ENCODE measurements at regions not wholly inside any gene's neighbourhood (a gene's known extent, or its start where the extent isn't known, plus 50 kb on each side); places are given as distances from the start of the nearest gene placed in this dataset.

- intact Hi-C loops (cut with DNase I), result no loop called here
- Histone ChIP-seq H3K4me1 (no peaks in the 10 kb centered on the region), H3K4me3 (no peak overlapping the region), H3K9ac (ENCODE audit: low read depth in 2 of 2, low read length in 2 of 2) (no peak overlapping the region), H3K36me3 (no peaks in the 10 kb centered on the region), H3K9me3 (no peaks in the 10 kb centered on the region), H3K27ac (no peak overlapping the region), H3K27me3 (no peaks in the 10 kb centered on the region)
- TF ChIP-seq CTCF (IDR thresholded peaks at IDR 0.05), result no peak
- no peak for DNase-seq
Measured at GRCh38 chr1:222399197-222399596, 148.7 kb downstream of the HHIPL2 start.

DNA sequence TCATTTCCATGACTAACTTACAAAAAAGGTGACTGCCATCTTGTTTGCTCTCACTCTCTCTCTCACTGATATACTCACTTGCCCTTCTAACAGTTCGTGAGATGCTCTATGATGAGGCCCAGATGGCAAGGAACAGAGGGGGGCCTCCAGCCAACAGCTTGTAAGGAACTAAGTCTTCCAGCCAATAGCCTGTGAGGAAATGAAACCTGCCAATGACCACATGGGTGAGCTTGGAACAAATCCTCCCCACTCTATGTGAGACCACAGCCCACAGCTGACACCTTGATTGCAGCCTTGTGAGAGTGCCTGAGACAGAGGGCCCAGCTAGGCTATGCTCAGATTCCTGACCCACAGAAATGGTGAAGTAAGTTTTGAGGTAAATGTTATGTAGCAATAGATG, 153.7 kb downstream of the HHIPL2 start:
- intact Hi-C loops (cut with DNase I), result no loop called here

DNA sequence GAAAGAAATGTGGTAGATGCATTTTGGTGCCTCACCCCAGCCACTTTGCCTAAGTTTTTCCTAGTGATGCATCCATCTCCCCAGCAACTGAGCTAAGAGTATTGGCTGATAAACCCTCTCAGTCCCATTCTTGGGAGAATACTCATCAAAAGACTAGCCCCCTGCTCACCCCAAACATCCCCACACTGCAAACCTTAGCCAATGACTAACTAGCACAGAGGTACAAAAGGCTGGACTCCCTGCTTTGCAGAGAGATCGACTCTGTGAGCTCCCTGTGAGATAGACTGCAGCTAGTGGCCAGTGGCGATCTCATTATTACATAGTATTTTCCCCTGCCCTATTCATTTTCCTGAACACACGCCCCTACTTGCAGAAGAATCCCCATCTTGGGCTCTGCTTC, 155.3 kb downstream of the HHIPL2 start:
- no peak for DNase-seq
- H3K27ac ChIP-seq, result no peak overlapping the region
- H3K9me3 ChIP-seq, result no peaks in the 10 kb centered on the region
- H3K4me1 ChIP-seq, result no peaks in the 10 kb centered on the region
- no peak overlapping the region for H3K4me3 ChIP-seq
- no peak for TF ChIP-seq CTCF (IDR thresholded peaks at IDR 0.05)
- H3K36me3 ChIP-seq, result no peaks in the 10 kb centered on the region
- H3K27me3 ChIP-seq, result no peaks in the 10 kb centered on the region
- intact Hi-C loops (cut with DNase I), result no loop called here
- H3K9ac ChIP-seq (ENCODE audit: low read depth in 2 of 2, low read length in 2 of 2), result no peak overlapping the region

More for the DNA sequence above, 153.7 kb downstream of the HHIPL2 start:
- Histone ChIP-seq H3K27me3 (no peaks in the 10 kb centered on the region), H3K9ac (ENCODE audit: low read depth in 2 of 2, low read length in 2 of 2) (no peak overlapping the region), H3K36me3 (no peaks in the 10 kb centered on the region), H3K4me1 (no peaks in the 10 kb centered on the region), H3K9me3 (no peaks in the 10 kb centered on the region), H3K27ac (no peak overlapping the region), H3K4me3 (no peak overlapping the region)
- no peak for TF ChIP-seq CTCF (IDR thresholded peaks at IDR 0.05)
- DNase-seq, result no peak

DNA sequence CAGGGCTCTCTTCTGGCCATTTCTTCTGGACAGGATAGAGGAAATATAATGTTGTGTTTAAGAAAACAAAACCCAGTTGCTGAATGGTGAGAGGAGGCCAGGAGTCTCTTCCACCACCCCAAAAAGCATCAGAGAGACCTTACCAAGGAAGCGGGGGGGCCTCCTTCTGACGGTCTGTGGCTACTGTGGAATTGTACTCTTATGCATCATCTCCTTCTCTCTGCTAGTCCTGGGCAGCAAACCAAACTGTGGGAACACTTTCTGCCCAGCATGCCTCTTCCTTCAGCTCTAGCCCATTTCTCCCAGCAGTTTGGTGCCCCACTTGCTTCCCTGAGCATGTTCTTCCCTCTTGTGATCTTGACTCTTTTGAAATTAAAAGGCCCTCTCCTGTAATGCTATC, 157.7 kb downstream of the HHIPL2 start:
- H3K27me3 ChIP-seq, result no peaks in the 10 kb centered on the region
- intact Hi-C loops (cut with DNase I), result no loop called here
- no peak overlapping the region for H3K27ac ChIP-seq
- no peak overlapping the region for H3K9ac ChIP-seq (ENCODE audit: low read depth in 2 of 2, low read length in 2 of 2)
- no peaks in the 10 kb centered on the region for H3K4me1 ChIP-seq
- no peak overlapping the region for H3K4me3 ChIP-seq
- TF ChIP-seq CTCF (IDR thresholded peaks at IDR 0.05), result no peak
- H3K9me3 ChIP-seq, result no peaks in the 10 kb centered on the region
- no peaks in the 10 kb centered on the region for H3K36me3 ChIP-seq
- no peak for DNase-seq

- H3K27ac ChIP-seq, result no peak overlapping the region
- H3K36me3 ChIP-seq, result no peaks in the 10 kb centered on the region
- no peaks in the 10 kb centered on the region for H3K9me3 ChIP-seq
- intact Hi-C loops (cut with DNase I), result no loop called here
- H3K9ac ChIP-seq (ENCODE audit: low read depth in 2 of 2, low read length in 2 of 2), result no peak overlapping the region
- no peak overlapping the region for H3K4me3 ChIP-seq
- TF ChIP-seq CTCF (IDR thresholded peaks at IDR 0.05), result no peak
- no peak for DNase-seq
- H3K27me3 ChIP-seq, result no peaks in the 10 kb centered on the region
- H3K4me1 ChIP-seq, result no peaks in the 10 kb centered on the region
Measured at GRCh38 chr1:222387007-222387814, 160.7 kb downstream of the HHIPL2 start.
